ENCODE measurements at regions not wholly inside any gene's neighbourhood (a gene's known extent, or its start where the extent isn't known, plus 50 kb on each side); places are given as distances from the start of the nearest gene placed in this dataset.

DNA sequence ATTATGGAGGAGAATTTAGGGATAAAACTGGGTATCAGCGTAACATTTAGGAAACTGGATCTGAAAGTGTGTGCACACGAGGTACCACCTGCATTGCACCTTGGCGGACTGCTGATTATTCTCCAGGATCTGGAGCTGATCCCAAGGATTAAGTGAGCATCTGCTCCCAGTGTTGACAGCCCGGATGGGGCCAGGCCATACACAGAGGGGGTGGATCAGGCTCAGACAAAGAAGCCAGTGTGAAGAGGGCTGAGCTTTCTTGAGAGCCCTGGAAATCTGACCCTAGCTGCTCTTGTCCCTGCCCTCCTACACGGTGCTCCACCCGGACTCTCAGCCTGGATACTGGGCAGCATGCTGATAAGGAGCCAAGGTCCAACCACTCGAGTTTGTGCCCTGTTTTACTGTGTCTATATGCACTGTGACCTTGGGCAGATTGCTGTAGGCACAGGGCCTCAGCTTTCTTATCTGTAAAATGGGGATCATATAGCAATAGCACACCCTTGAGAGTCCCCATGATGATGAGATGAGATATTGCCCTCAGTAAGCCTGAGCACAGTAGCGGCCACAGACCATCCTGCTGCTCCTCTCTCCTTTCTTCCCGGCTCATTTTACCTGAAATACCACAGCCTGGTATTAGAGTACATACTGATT, 396.8 kb upstream of the CELF4 start:
- no peaks in the 10 kb centered on the region for H3K36me3 ChIP-seq (ENCODE audit: control insufficient read depth in 2 of 2, insufficient read depth in 2 of 2, low read length in 2 of 2)
- no peak overlapping the region for H3K4me3 ChIP-seq (ENCODE audit: low read length in 2 of 2)
- no peak overlapping the region for H3K9ac ChIP-seq (ENCODE audit: low read depth in 1 of 2, low read length in 2 of 2)
- H3K4me1 ChIP-seq (ENCODE audit: control insufficient read depth in 2 of 2, insufficient read depth in 2 of 2, low read length in 2 of 2), result no peaks in the 10 kb centered on the region
- H3K9me3 ChIP-seq (ENCODE audit: control insufficient read depth in 2 of 2, low read length in 2 of 2), result peaks cover 0 to 5% of the 10 kb centered on the region in 2 donors
- H3K27me3 ChIP-seq (ENCODE audit: control insufficient read depth in 2 of 2, insufficient read depth in 2 of 2, low read length in 2 of 2), result no peaks in the 10 kb centered on the region
- no peak overlapping the region for H3K27ac ChIP-seq (ENCODE audit: low read depth in 2 of 2, low read length in 2 of 2)

DNA sequence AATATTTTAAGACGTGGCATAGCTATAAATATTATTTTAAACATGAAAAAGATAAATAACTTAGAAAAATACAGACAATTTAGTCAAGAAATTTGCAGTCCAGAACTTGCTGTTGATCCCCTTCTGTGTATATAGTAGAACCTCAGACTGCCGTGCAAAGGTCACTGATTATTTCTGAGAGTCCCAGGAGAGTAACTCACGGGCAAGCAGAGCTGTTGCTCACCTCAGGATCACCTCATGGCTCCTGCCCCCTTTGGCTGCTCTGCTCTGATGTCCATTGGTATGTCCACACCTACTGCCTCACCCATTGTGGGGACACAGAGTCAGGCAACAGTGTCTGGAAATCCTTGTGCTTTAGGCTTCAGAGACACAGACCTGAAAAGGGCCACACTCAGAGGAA, 392.9 kb upstream of the CELF4 start:
- Histone ChIP-seq H3K27me3 (ENCODE audit: control insufficient read depth in 2 of 2, insufficient read depth in 2 of 2, low read length in 2 of 2) (no peaks in the 10 kb centered on the region), H3K9me3 (ENCODE audit: control insufficient read depth in 2 of 2, low read length in 2 of 2) (peaks cover 0 to 4% of the 10 kb centered on the region in 2 donors), H3K36me3 (ENCODE audit: control insufficient read depth in 2 of 2, insufficient read depth in 2 of 2, low read length in 2 of 2) (no peaks in the 10 kb centered on the region), H3K9ac (ENCODE audit: low read depth in 1 of 2, low read length in 2 of 2) (no peak overlapping the region), H3K4me3 (ENCODE audit: low read length in 2 of 2) (no peak overlapping the region), H3K27ac (ENCODE audit: low read depth in 2 of 2, low read length in 2 of 2) (no peak overlapping the region), H3K4me1 (ENCODE audit: control insufficient read depth in 2 of 2, insufficient read depth in 2 of 2, low read length in 2 of 2) (no peaks in the 10 kb centered on the region)

- no peak overlapping the region for H3K9ac ChIP-seq (ENCODE audit: low read depth in 1 of 2, low read length in 2 of 2)
- H3K4me3 ChIP-seq (ENCODE audit: low read length in 2 of 2), result no peak overlapping the region
- H3K9me3 ChIP-seq (ENCODE audit: control insufficient read depth in 2 of 2, low read length in 2 of 2), result peaks cover 0 to 4% of the 10 kb centered on the region in 2 donors
- no peaks in the 10 kb centered on the region for H3K36me3 ChIP-seq (ENCODE audit: control insufficient read depth in 2 of 2, insufficient read depth in 2 of 2, low read length in 2 of 2)
- no peak overlapping the region for H3K27ac ChIP-seq (ENCODE audit: low read depth in 2 of 2, low read length in 2 of 2)
- H3K4me1 ChIP-seq (ENCODE audit: control insufficient read depth in 2 of 2, insufficient read depth in 2 of 2, low read length in 2 of 2), result no peaks in the 10 kb centered on the region
- no peaks in the 10 kb centered on the region for H3K27me3 ChIP-seq (ENCODE audit: control insufficient read depth in 2 of 2, insufficient read depth in 2 of 2, low read length in 2 of 2)
These were observed 391.3 kb upstream of the CELF4 start for GRCh38 chr18:37956902-37957301.

DNA sequence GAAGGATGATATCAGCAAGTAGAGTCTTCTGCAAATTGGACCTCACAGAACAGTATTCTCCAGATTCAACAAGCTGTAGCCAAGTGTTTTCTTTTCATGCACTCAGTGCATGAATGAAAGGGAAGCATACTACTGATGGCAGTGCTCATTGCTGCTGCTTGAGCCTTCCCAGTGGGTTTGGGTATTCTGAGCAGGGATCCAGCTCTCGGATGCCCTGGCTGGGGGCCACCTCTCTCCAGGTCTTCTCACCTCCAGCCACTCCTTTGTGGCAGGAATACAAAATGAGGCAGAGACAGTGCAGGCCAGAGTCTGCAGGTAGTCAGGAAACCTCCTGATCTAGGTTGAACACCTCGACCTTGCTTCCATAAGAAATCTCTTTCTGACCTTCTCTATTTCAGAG, 390.4 kb upstream of the CELF4 start:
- H3K27me3 ChIP-seq (ENCODE audit: control insufficient read depth in 2 of 2, insufficient read depth in 2 of 2, low read length in 2 of 2), result no peaks in the 10 kb centered on the region
- H3K9me3 ChIP-seq (ENCODE audit: control insufficient read depth in 2 of 2, low read length in 2 of 2), result peaks cover 0 to 4% of the 10 kb centered on the region in 2 donors
- no peaks in the 10 kb centered on the region for H3K36me3 ChIP-seq (ENCODE audit: control insufficient read depth in 2 of 2, insufficient read depth in 2 of 2, low read length in 2 of 2)
- no peak overlapping the region for H3K27ac ChIP-seq (ENCODE audit: low read depth in 2 of 2, low read length in 2 of 2)
- no peaks in the 10 kb centered on the region for H3K4me1 ChIP-seq (ENCODE audit: control insufficient read depth in 2 of 2, insufficient read depth in 2 of 2, low read length in 2 of 2)
- H3K4me3 ChIP-seq (ENCODE audit: low read length in 2 of 2), result no peak overlapping the region
- no peak overlapping the region for H3K9ac ChIP-seq (ENCODE audit: low read depth in 1 of 2, low read length in 2 of 2)

DNA sequence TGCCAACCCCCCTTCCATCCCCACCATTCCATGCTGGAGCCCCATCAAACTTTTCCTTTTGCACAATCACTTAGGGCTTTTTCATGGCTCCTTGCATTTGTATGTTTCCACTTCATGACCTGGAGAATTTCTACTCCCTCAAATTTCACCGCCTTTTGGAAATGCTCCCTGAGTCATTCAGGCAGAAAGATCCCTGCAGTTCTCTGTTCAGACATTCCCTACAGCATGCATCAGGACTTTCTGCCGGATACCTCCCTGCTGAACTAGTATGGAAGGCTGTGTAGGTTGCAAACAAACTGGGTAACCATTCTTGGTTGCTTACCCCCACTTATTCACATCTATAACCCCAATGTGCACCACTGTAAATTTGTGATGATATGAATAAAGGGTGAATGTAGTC, 389.6 kb upstream of the CELF4 start:
- H3K9ac ChIP-seq (ENCODE audit: low read depth in 1 of 2, low read length in 2 of 2), result no peak overlapping the region
- H3K36me3 ChIP-seq (ENCODE audit: control insufficient read depth in 2 of 2, insufficient read depth in 2 of 2, low read length in 2 of 2), result no peaks in the 10 kb centered on the region
- H3K27me3 ChIP-seq (ENCODE audit: control insufficient read depth in 2 of 2, insufficient read depth in 2 of 2, low read length in 2 of 2), result no peaks in the 10 kb centered on the region
- H3K9me3 ChIP-seq (ENCODE audit: control insufficient read depth in 2 of 2, low read length in 2 of 2), result peaks cover 0 to 4% of the 10 kb centered on the region in 2 donors
- no peaks in the 10 kb centered on the region for H3K4me1 ChIP-seq (ENCODE audit: control insufficient read depth in 2 of 2, insufficient read depth in 2 of 2, low read length in 2 of 2)
- H3K27ac ChIP-seq (ENCODE audit: low read depth in 2 of 2, low read length in 2 of 2), result no peak overlapping the region
- H3K4me3 ChIP-seq (ENCODE audit: low read length in 2 of 2), result no peak overlapping the region

- no peaks in the 10 kb centered on the region for H3K4me1 ChIP-seq (ENCODE audit: control insufficient read depth in 2 of 2, insufficient read depth in 2 of 2, low read length in 2 of 2)
- no peak overlapping the region for H3K27ac ChIP-seq (ENCODE audit: low read depth in 2 of 2, low read length in 2 of 2)
- no peaks in the 10 kb centered on the region for H3K27me3 ChIP-seq (ENCODE audit: control insufficient read depth in 2 of 2, insufficient read depth in 2 of 2, low read length in 2 of 2)
- H3K9ac ChIP-seq (ENCODE audit: low read depth in 1 of 2, low read length in 2 of 2), result no peak overlapping the region
- H3K4me3 ChIP-seq (ENCODE audit: low read length in 2 of 2), result no peak overlapping the region
- H3K36me3 ChIP-seq (ENCODE audit: control insufficient read depth in 2 of 2, insufficient read depth in 2 of 2, low read length in 2 of 2), result no peaks in the 10 kb centered on the region
- H3K9me3 ChIP-seq (ENCODE audit: control insufficient read depth in 2 of 2, low read length in 2 of 2), result peaks cover 0 to 4% of the 10 kb centered on the region in 2 donors
These were observed 388.3 kb upstream of the CELF4 start for GRCh38 chr18:37953876-37954275.

DNA sequence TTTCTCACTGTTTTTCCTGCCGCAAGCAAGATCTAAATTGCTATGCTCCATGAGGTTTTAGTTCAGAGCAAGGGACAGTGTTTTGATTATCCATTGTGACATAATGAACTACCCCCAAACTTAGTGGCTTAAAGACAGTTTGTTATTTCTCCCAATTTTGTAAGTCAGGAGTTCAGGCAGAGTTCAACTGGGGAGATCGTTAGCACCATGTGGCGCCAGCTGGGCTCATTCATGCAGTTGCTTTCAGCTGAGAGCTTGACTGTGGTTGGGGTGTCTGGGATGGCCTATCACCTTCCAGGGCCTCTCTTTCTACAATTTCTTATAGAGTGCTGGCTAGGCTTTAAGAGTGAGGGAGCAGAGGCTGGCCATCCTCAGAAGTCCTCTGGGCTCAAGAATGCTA, 382.9 kb upstream of the CELF4 start:
- no peak overlapping the region for H3K27ac ChIP-seq (ENCODE audit: low read depth in 2 of 2, low read length in 2 of 2)
- no peak overlapping the region for H3K9ac ChIP-seq (ENCODE audit: low read depth in 1 of 2, low read length in 2 of 2)
- H3K4me3 ChIP-seq (ENCODE audit: low read length in 2 of 2), result no peak overlapping the region
- no peaks in the 10 kb centered on the region for H3K27me3 ChIP-seq (ENCODE audit: control insufficient read depth in 2 of 2, insufficient read depth in 2 of 2, low read length in 2 of 2)
- no peaks in the 10 kb centered on the region for H3K9me3 ChIP-seq (ENCODE audit: control insufficient read depth in 2 of 2, low read length in 2 of 2)
- H3K36me3 ChIP-seq (ENCODE audit: control insufficient read depth in 2 of 2, insufficient read depth in 2 of 2, low read length in 2 of 2), result no peaks in the 10 kb centered on the region
- no peaks in the 10 kb centered on the region for H3K4me1 ChIP-seq (ENCODE audit: control insufficient read depth in 2 of 2, insufficient read depth in 2 of 2, low read length in 2 of 2)

GRCh38 chr18:37946324-37946723, 380.7 kb upstream of the CELF4 start:
- Histone ChIP-seq H3K9ac (ENCODE audit: low read depth in 1 of 2, low read length in 2 of 2) (no peak overlapping the region), H3K4me1 (ENCODE audit: control insufficient read depth in 2 of 2, insufficient read depth in 2 of 2, low read length in 2 of 2) (no peaks in the 10 kb centered on the region), H3K27me3 (ENCODE audit: control insufficient read depth in 2 of 2, insufficient read depth in 2 of 2, low read length in 2 of 2) (no peaks in the 10 kb centered on the region), H3K27ac (ENCODE audit: low read depth in 2 of 2, low read length in 2 of 2) (no peak overlapping the region), H3K36me3 (ENCODE audit: control insufficient read depth in 2 of 2, insufficient read depth in 2 of 2, low read length in 2 of 2) (no peaks in the 10 kb centered on the region), H3K4me3 (ENCODE audit: low read length in 2 of 2) (no peak overlapping the region), H3K9me3 (ENCODE audit: control insufficient read depth in 2 of 2, low read length in 2 of 2) (no peaks in the 10 kb centered on the region)

GRCh38 chr18:37944700-37945270, 379.2 kb upstream of the CELF4 start:
- H3K36me3 ChIP-seq (ENCODE audit: control insufficient read depth in 2 of 2, insufficient read depth in 2 of 2, low read length in 2 of 2), result no peaks in the 10 kb centered on the region
- no peak overlapping the region for H3K27ac ChIP-seq (ENCODE audit: low read depth in 2 of 2, low read length in 2 of 2)
- H3K4me1 ChIP-seq (ENCODE audit: control insufficient read depth in 2 of 2, insufficient read depth in 2 of 2, low read length in 2 of 2), result no peaks in the 10 kb centered on the region
- H3K27me3 ChIP-seq (ENCODE audit: control insufficient read depth in 2 of 2, insufficient read depth in 2 of 2, low read length in 2 of 2), result no peaks in the 10 kb centered on the region
- H3K9ac ChIP-seq (ENCODE audit: low read depth in 1 of 2, low read length in 2 of 2), result no peak overlapping the region
- no peak overlapping the region for H3K4me3 ChIP-seq (ENCODE audit: low read length in 2 of 2)
- H3K9me3 ChIP-seq (ENCODE audit: control insufficient read depth in 2 of 2, low read length in 2 of 2), result no peaks in the 10 kb centered on the region

DNA sequence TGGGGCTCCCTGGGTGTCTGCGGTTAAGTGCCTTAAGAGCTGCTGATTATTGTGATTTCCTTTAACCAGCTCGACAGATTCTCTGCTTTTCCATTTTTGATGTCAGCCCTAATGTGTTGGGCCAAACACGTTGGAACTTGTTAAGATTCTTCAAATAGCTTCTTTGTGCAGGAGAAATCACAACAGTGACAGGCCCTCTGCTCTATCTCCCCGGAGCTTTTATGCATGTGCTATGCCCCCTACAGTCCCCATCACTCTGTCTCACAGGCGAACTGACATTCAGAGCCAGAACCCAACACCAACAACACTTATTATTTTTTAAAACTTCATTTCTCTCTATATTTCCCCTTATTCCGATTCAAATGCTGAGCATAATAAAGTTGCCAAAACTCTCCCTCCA, 371.7 kb upstream of the CELF4 start:
- Histone ChIP-seq H3K36me3 (ENCODE audit: control insufficient read depth in 2 of 2, insufficient read depth in 2 of 2, low read length in 2 of 2) (no peaks in the 10 kb centered on the region), H3K27me3 (ENCODE audit: control insufficient read depth in 2 of 2, insufficient read depth in 2 of 2, low read length in 2 of 2) (no peaks in the 10 kb centered on the region), H3K4me3 (ENCODE audit: low read length in 2 of 2) (no peak overlapping the region)

More for the DNA sequence above, 371.7 kb upstream of the CELF4 start:
- Histone ChIP-seq H3K9me3 (ENCODE audit: control insufficient read depth in 2 of 2, low read length in 2 of 2) (peaks cover 0 to 2% of the 10 kb centered on the region in 2 donors), H3K4me1 (ENCODE audit: control insufficient read depth in 2 of 2, insufficient read depth in 2 of 2, low read length in 2 of 2) (no peaks in the 10 kb centered on the region), H3K9ac (ENCODE audit: low read depth in 1 of 2, low read length in 2 of 2) (no peak overlapping the region), H3K27ac (ENCODE audit: low read depth in 2 of 2, low read length in 2 of 2) (no peak overlapping the region)
